HEK293 (cell line): ENCODE measurements at regions not wholly inside any gene's neighbourhood (a gene's known extent, or its start where the extent isn't known, plus 50 kb on each side); places are given as distances from the start of the nearest gene placed in this dataset.

Experiments used
- CTCF ChIA-PET: fragments of 350-600 bp; formaldehyde crosslinking; extraction: SDS; loops from one replicate; lab custom pipeline; 2021; ENCODE audit warnings: antibody characterized with exemption; lab: Yijun Ruan, JAX
- POLR2A ChIA-PET: fragments of 300-600 bp; formaldehyde crosslinking; extraction: SDS; loops from one replicate; lab custom pipeline; 2020; ENCODE audit warnings: antibody characterized with exemption, inconsistent platforms; lab: Yijun Ruan, JAX
- H3K27ac ChIP-seq: fragments of 200-500 bp; sonication (Bioruptor generic); 2 replicates; pipeline ENCODE4 v1.5.1; 2014; ENCODE audit warnings: low read depth, low read length, control low read depth, inconsistent platforms; ENCODE audit errors: extremely low read depth
- H3K36me3 ChIP-seq, 2 experiments: fragments of 200-500 bp in 1 of 2; sonication (Bioruptor generic) in 1 of 2; 1 replicate in 1 of 2; 2 replicates in 1 of 2; pipeline ENCODE4 v1.5.1; 2014 to 2017; ENCODE audit warnings: inconsistent platforms in 2 of 2, low read length in 2 of 2; ENCODE audit not compliant: control insufficient read depth in 2 of 2, insufficient read depth in 1 of 2
- H3K4me1 ChIP-seq: fragments of 200-500 bp; sonication (Bioruptor generic); 2 replicates; pipeline ENCODE4 v1.5.1; 2014; ENCODE audit warnings: mild to moderate bottlenecking, low read length, inconsistent platforms; ENCODE audit not compliant: control insufficient read depth, insufficient read depth
- H3K4me3 ChIP-seq: 2 replicates; pipeline ENCODE4 v1.5.1; 2011; ENCODE audit warnings: low read depth, mild to moderate bottlenecking, control low read depth, low read length, moderate library complexity
- H3K9me3 ChIP-seq: fragments of 200-500 bp; sonication (Bioruptor generic); 2 replicates; pipeline ENCODE4 v1.5.1; 2014; ENCODE audit warnings: low read depth, low read length, inconsistent platforms; ENCODE audit not compliant: control insufficient read depth, insufficient read depth
- ELK4 ChIP-seq: IDR thresholded peaks from 2 replicates; pipeline ENCODE4 v1.6.1; 2011; ENCODE audit warnings: mild to moderate bottlenecking, low read depth, low read length, borderline replicate concordance
- GFI1B ChIP-seq: fragments of 450-650 bp; formaldehyde crosslinking; IDR thresholded peaks from 2 replicates; pipeline ENCODE4 v1.5.1; 2016; ENCODE audit warnings: missing biosample characterization, missing genetic modification characterization
- GLIS1 ChIP-seq: fragments of 450-650 bp; formaldehyde crosslinking; IDR thresholded peaks from 2 replicates; pipeline ENCODE4 v1.5.1; 2016; ENCODE audit warnings: missing biosample characterization, missing genetic modification characterization
- GLIS2 ChIP-seq: fragments of 450-650 bp; formaldehyde crosslinking; IDR thresholded peaks from 2 replicates; pipeline ENCODE4 v1.5.1; 2016; ENCODE audit warnings: missing biosample characterization, missing genetic modification characterization
- HOXA7 ChIP-seq: sonication (generic); formaldehyde crosslinking; IDR thresholded peaks from 2 replicates; pipeline ENCODE4 v1.8.1; 2022; ENCODE audit warnings: missing genetic modification reagents, borderline replicate concordance
- KLF10 ChIP-seq: fragments of 450-650 bp; IDR thresholded peaks from 2 replicates; pipeline ENCODE4 v1.5.1; 2018; ENCODE audit warnings: missing biosample characterization, mild to moderate bottlenecking, missing genetic modification characterization
- OSR2 ChIP-seq: fragments of 450-650 bp; formaldehyde crosslinking; IDR thresholded peaks from 2 replicates; pipeline ENCODE4 v1.5.1; 2016; ENCODE audit warnings: missing biosample characterization, missing genetic modification characterization
- PRDM1 ChIP-seq: fragments of 450-650 bp; formaldehyde crosslinking; IDR thresholded peaks from 2 replicates; pipeline ENCODE4; 2016; ENCODE audit warnings: missing biosample characterization, missing genetic modification characterization
- WT1 ChIP-seq: fragments of 450-650 bp; formaldehyde crosslinking; IDR thresholded peaks from 2 replicates; pipeline ENCODE4 v1.5.1; 2016; ENCODE audit warnings: missing biosample characterization, missing genetic modification characterization
- ZBTB48 ChIP-seq: fragments of 450-650 bp; formaldehyde crosslinking; IDR thresholded peaks from 2 replicates; pipeline ENCODE4 v1.5.1; 2016; ENCODE audit warnings: missing biosample characterization, missing genetic modification characterization
- ZNF10 ChIP-seq: fragments of 450-650 bp; formaldehyde crosslinking; IDR thresholded peaks from 2 replicates; pipeline ENCODE4 v1.5.1; 2017; ENCODE audit warnings: missing biosample characterization, missing genetic modification characterization
- ZNF112 ChIP-seq: fragments of 450-650 bp; formaldehyde crosslinking; IDR thresholded peaks from 2 replicates; pipeline ENCODE4 v1.5.0; 2017; ENCODE audit warnings: missing biosample characterization, missing genetic modification characterization
- ZNF114 ChIP-seq: fragments of 450-650 bp; formaldehyde crosslinking; IDR thresholded peaks from 2 replicates; pipeline ENCODE4 v1.5.0; 2017; ENCODE audit warnings: missing biosample characterization, missing genetic modification characterization
- ZNF140 ChIP-seq: fragments of 450-650 bp; formaldehyde crosslinking; IDR thresholded peaks from 2 replicates; pipeline ENCODE4 v1.5.1; 2016; ENCODE audit warnings: missing biosample characterization, missing genetic modification characterization
- ZNF221 ChIP-seq: fragments of 450-650 bp; formaldehyde crosslinking; IDR thresholded peaks from 2 replicates; pipeline ENCODE4 v1.5.1; 2017; ENCODE audit warnings: missing biosample characterization, missing genetic modification characterization, borderline replicate concordance
- ZNF223 ChIP-seq: fragments of 450-650 bp; formaldehyde crosslinking; IDR thresholded peaks from 2 replicates; pipeline ENCODE4 v1.5.1; 2016; ENCODE audit warnings: missing biosample characterization, missing genetic modification characterization
- ZNF24 ChIP-seq: fragments of 450-650 bp; formaldehyde crosslinking; IDR thresholded peaks from 2 replicates; pipeline ENCODE4 v1.5.1; 2016; ENCODE audit warnings: missing biosample characterization, missing genetic modification characterization
- ZNF335 ChIP-seq: fragments of 450-650 bp; formaldehyde crosslinking; conservative IDR thresholded peaks from 2 replicates; pipeline ENCODE4 v1.5.1; 2016; ENCODE audit warnings: missing biosample characterization, missing genetic modification characterization
- ZNF391 ChIP-seq: fragments of 450-650 bp; formaldehyde crosslinking; IDR thresholded peaks from 2 replicates; pipeline ENCODE4 v1.5.1; 2016; ENCODE audit warnings: low read depth, missing biosample characterization, missing genetic modification characterization, borderline replicate concordance
- ZNF501 ChIP-seq: fragments of 450-650 bp; formaldehyde crosslinking; IDR thresholded peaks from 2 replicates; pipeline ENCODE4 v1.5.1; 2016; ENCODE audit warnings: missing biosample characterization, missing genetic modification characterization
- ZNF548 ChIP-seq: fragments of 450-650 bp; formaldehyde crosslinking; IDR thresholded peaks from 2 replicates; pipeline ENCODE4 v1.5.1; 2016; ENCODE audit warnings: missing biosample characterization, missing genetic modification characterization
- ZNF660 ChIP-seq: fragments of 450-650 bp; IDR thresholded peaks from 2 replicates; pipeline ENCODE4 v1.5.1; 2018; ENCODE audit warnings: missing biosample characterization, mild to moderate bottlenecking, missing genetic modification characterization
- ZNF664 ChIP-seq: fragments of 450-650 bp; formaldehyde crosslinking; IDR thresholded peaks from 2 replicates; pipeline ENCODE4 v1.5.1; 2016; ENCODE audit warnings: missing biosample characterization, missing genetic modification characterization
- ZNF76 ChIP-seq: fragments of 450-650 bp; formaldehyde crosslinking; IDR thresholded peaks from 2 replicates; pipeline ENCODE4; 2016; ENCODE audit warnings: low read depth, missing biosample characterization, missing genetic modification characterization, borderline replicate concordance
- ZNF768 ChIP-seq: fragments of 450-650 bp; formaldehyde crosslinking; IDR thresholded peaks from 2 replicates; pipeline ENCODE4 v1.5.1; 2018; ENCODE audit warnings: missing biosample characterization, mild to moderate bottlenecking, missing genetic modification characterization
- ZSCAN23 ChIP-seq: fragments of 450-650 bp; formaldehyde crosslinking; IDR thresholded peaks from 2 replicates; pipeline ENCODE4 v1.5.1; 2016; ENCODE audit warnings: missing biosample characterization, missing genetic modification characterization

GRCh38 chr11:27571154-27571810, 64.7 kb upstream of the LIN7C start:
- TF ChIP-seq ZNF112 (tag by site-specific recombination) (no peak), ZNF10 (tag by site-specific recombination) (no peak), ZNF391 (no peak), ZNF114 (tag by site-specific recombination) (no peak), ZNF140 (tag by site-specific recombination) (no peak), ZNF660 (tag by site-specific recombination) (no peak), PRDM1 (no peak), ZNF221 (tag by site-specific recombination) (no peak), ZNF335 (tag by site-specific recombination) (no peak), ZNF24 (tag by site-specific recombination) (no peak), ZNF223 (tag by site-specific recombination) (no peak), ZNF501 (tag by site-specific recombination) (no peak)
- H3K4me3 ChIP-seq: no peak overlapping the region
- CTCF ChIA-PET: no interaction called here
- POLR2A ChIA-PET: no interaction called here
- H3K4me1 ChIP-seq: no peaks in the 10 kb centered on the region
- H3K36me3 ChIP-seq: no peaks in the 10 kb centered on the region
- no peak overlapping the region for H3K27ac ChIP-seq
- H3K9me3 ChIP-seq: no peaks in the 10 kb centered on the region

- POLR2A ChIA-PET: no interaction called here
- Histone ChIP-seq H3K9me3 (no peaks in the 10 kb centered on the region), H3K27ac (no peak overlapping the region)
- TF ChIP-seq GFI1B (tag by site-specific recombination): no peak
- TF ChIP-seq ZSCAN23 (tag by site-specific recombination): no peak
- no peak for TF ChIP-seq WT1 (tag by site-specific recombination)
- TF ChIP-seq OSR2 (tag by site-specific recombination): no peak
- no peak for TF ChIP-seq ZNF548 (tag by site-specific recombination)
- no peak for TF ChIP-seq ZNF76 (tag by site-specific recombination)
- TF ChIP-seq GLIS2: no peak
- no peak for TF ChIP-seq KLF10 (tag by site-specific recombination)
- TF ChIP-seq HOXA7 (CRISPR knock-in tag): no peak
- TF ChIP-seq, all 188 proteins: peak for 0
- CTCF ChIA-PET: no interaction called here
- Histone ChIP-seq H3K4me3 (no peak overlapping the region), H3K36me3 (no peaks in the 10 kb centered on the region), H3K4me1 (no peaks in the 10 kb centered on the region)
Observed at GRCh38 chr11:27570542-27570941, 64.0 kb upstream of the LIN7C start.

- no peak overlapping the region for H3K4me3 ChIP-seq
- ChIA-PET CTCF (interaction anchor here (0.6 kb wide), 1 partner anchor 1500 kb away, joined by 3 read pairs; no protein-coding TSS in a partner anchor), POLR2A (no interaction called here)
Observed at GRCh38 chr11:27563641-27564040, 57.1 kb upstream of the LIN7C start.

More at GRCh38 chr11:27563641-27564040, 57.1 kb upstream of the LIN7C start:
- H3K4me1 ChIP-seq: no peaks in the 10 kb centered on the region
- H3K9me3 ChIP-seq: no peaks in the 10 kb centered on the region
- TF ChIP-seq ZNF112 (tag by site-specific recombination) (no peak), GLIS1 (tag by site-specific recombination) (no peak), ZSCAN23 (tag by site-specific recombination) (no peak), ZNF664 (tag by site-specific recombination) (no peak), ZBTB48 (no peak), ZNF768 (tag by site-specific recombination) (no peak), ELK4 (no peak)
- no peaks in the 10 kb centered on the region for H3K36me3 ChIP-seq
- no peak overlapping the region for H3K27ac ChIP-seq
